ENCODE measurements at regions not wholly inside any gene's neighbourhood (a gene's known extent, or its start where the extent isn't known, plus 50 kb on each side); places are given as distances from the start of the nearest gene placed in this dataset.

DNA sequence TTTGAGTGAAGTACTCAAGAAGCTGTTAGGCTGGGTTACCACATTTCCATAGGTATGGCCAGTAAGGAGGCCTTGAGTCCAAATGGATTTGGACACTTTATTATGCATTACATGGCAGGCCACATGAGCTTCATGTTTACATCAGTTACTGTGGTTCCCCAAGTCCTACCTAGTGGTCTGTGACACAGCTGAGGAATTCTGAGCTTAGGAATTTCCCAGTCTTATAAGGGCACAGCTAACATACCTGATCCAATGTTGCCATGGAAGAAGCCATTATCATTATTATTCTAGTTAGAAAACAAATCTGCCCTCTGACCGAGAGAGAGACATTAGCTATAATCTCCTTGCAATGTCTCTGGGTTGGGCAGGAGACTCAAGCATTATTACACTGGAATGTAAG, 174.4 kb upstream of the NUDT10 start:
- 78% methylated on average over 1 of the region's 1 CpG; no CpG with 5 or more reads in 1 of the 2 experiments for WGBS, 2 experiments (ENCODE audit: extremely low coverage in 1 of 2, insufficient coverage in 1 of 2, insufficient read length in 1 of 2, insufficient replicate concordance in 2 of 2, low coverage in 1 of 2, low lambda C conversion rate in 2 of 2, missing lambda C conversion rate in 1 of 2)
- Histone ChIP-seq H2AFZ (ENCODE audit: low read length) (no peak overlapping the region), H3K23me2 (ENCODE audit: low read depth, low read length) (no peaks in the 10 kb centered on the region), H4K20me1 (replicated peaks in 1 of 2; ENCODE audit: control insufficient read depth in 1 of 2, insufficient read depth in 2 of 2, low read length in 2 of 2) (no peaks in the 10 kb centered on the region), H3K4ac (replicated peaks; ENCODE audit: insufficient read length, low read depth, low read length) (no peak overlapping the region), H2BK120ac (replicated peaks; ENCODE audit: low read depth, low read length) (no peak overlapping the region), H3K4me2 (ENCODE audit: insufficient read depth in 1 of 2, low read depth in 2 of 2, low read length in 2 of 2) (no peak overlapping the region), H4K5ac (ENCODE audit: insufficient read length, low read depth, low read length) (no peak overlapping the region), H3K27me3 (replicated peaks in 1 of 4; ENCODE audit: control insufficient read depth in 3 of 4, extremely low read depth in 1 of 4, insufficient read depth in 3 of 4, low read length in 3 of 4) (no peaks in the 10 kb centered on the region), H3K18ac (ENCODE audit: extremely low read depth, low read length) (no peak overlapping the region), H3K79me1 (ENCODE audit: low read depth, low read length) (no peaks in the 10 kb centered on the region), H3K14ac (ENCODE audit: insufficient read length) (no peak overlapping the region), H2BK15ac (ENCODE audit: low read length) (no peak overlapping the region), H3K4me1 (replicated peaks in 1 of 4; ENCODE audit: control insufficient read depth in 3 of 4, insufficient read depth in 4 of 4, low read length in 3 of 4) (no peaks in the 10 kb centered on the region), H3K9me3 (ENCODE audit: insufficient read depth in 2 of 2, low read depth in 1 of 2, low read length in 1 of 2) (no peaks in the 10 kb centered on the region), H3K79me2 (ENCODE audit: control insufficient read depth in 1 of 2, insufficient read depth in 2 of 2, low read length in 2 of 2) (no peaks in the 10 kb centered on the region), H2AK5ac (ENCODE audit: low read depth, low read length) (no peak overlapping the region), H2BK12ac (ENCODE audit: low read depth, low read length) (no peak overlapping the region), H3K36me3 (ENCODE audit: control insufficient read depth in 2 of 4, insufficient read depth in 4 of 4, low read length in 3 of 4) (no peaks in the 10 kb centered on the region), H3K56ac (replicated peaks; ENCODE audit: insufficient read length, low read depth, low read length) (no peak overlapping the region), H3K9ac (replicated peaks in 1 of 4; ENCODE audit: extremely low read depth in 1 of 4, low read depth in 3 of 4, low read length in 3 of 4) (no peak overlapping the region), H3K23ac (ENCODE audit: insufficient read length) (no peak overlapping the region), H4K8ac (ENCODE audit: extremely low read depth, insufficient read depth, low read length) (no peak overlapping the region), H2BK5ac (ENCODE audit: low read depth, low read length) (no peak overlapping the region), H3K27ac (ENCODE audit: low read depth, low read length) (no peak overlapping the region), H4K91ac (replicated peaks; ENCODE audit: insufficient read length, low read length) (no peak overlapping the region), H2BK20ac (ENCODE audit: low read length) (no peak overlapping the region), H3K4me3 (ENCODE audit: extremely low read depth in 1 of 4, insufficient read depth in 2 of 4, low read depth in 3 of 4, low read length in 4 of 4) (no peak overlapping the region)
- DNase-seq (ENCODE audit: low read depth in 1 of 2, low spot score in 2 of 2) (no peak), FAIRE-seq (no peak)
- POLR2A ChIA-PET (ENCODE audit: partially characterized antibody): no interaction called here
- TF ChIP-seq BACH1 (IDR thresholded peaks at IDR 0.05; ENCODE audit: low read length) (no peak), KDM4A (IDR thresholded peaks at IDR 0.05; ENCODE audit: low read depth, low read length, severe bottlenecking) (no peak), JUN (IDR thresholded peaks at IDR 0.05; ENCODE audit: low read depth, low read length) (no peak), E2F6 (IDR thresholded peaks at IDR 0.05) (no peak), CHD1 (IDR thresholded peaks at IDR 0.05; ENCODE audit: low read depth, low read length) (no peak), EP300 (IDR thresholded peaks at IDR 0.05; ENCODE audit: borderline replicate concordance in 1 of 2, low read depth in 2 of 2, low read length in 2 of 2) (no peak)
- TF ChIP-seq, protein P1, sequence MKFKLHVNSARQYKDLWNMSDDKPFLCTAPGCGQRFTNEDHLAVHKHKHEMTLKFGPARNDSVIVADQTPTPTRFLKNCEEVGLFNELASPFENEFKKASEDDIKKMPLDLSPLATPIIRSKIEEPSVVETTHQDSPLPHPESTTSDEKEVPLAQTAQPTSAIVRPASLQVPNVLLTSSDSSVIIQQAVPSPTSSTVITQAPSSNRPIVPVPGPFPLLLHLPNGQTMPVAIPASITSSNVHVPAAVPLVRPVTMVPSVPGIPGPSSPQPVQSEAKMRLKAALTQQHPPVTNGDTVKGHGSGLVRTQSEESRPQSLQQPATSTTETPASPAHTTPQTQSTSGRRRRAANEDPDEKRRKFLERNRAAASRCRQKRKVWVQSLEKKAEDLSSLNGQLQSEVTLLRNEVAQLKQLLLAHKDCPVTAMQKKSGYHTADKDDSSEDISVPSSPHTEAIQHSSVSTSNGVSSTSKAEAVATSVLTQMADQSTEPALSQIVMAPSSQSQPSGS (IDR thresholded peaks at IDR 0.05; ENCODE audit: low read length): no peak
- CTCF ChIA-PET (ENCODE audit: partially characterized antibody): interaction anchor here (0.5 to 0.9 kb wide), 3 partner anchors 161 to 493 kb away, joined by 3 to 6 read pairs (median 4); no protein-coding TSS in a partner anchor

Data from H1 (cell line).